HG02870 (cell line): ENCODE measurements at regions not wholly inside any gene's neighbourhood (a gene's known extent, or its start where the extent isn't known, plus 50 kb on each side); places are given as distances from the start of the nearest gene placed in this dataset.
"Not testable (repeated sequence)": the region's sequence is repeated elsewhere in the genome, so short reads cannot be mapped to it uniquely, and the experiment has no call there.

Source experiments
- ATAC-seq: cut with Tn5 transposase; IDR thresholded peaks from one replicate; pipeline ENCODE4 v1.9.1; 2021; ENCODE audit warnings: mild to moderate bottlenecking, moderate library complexity; ENCODE audit not compliant: unreplicated experiment

DNA sequence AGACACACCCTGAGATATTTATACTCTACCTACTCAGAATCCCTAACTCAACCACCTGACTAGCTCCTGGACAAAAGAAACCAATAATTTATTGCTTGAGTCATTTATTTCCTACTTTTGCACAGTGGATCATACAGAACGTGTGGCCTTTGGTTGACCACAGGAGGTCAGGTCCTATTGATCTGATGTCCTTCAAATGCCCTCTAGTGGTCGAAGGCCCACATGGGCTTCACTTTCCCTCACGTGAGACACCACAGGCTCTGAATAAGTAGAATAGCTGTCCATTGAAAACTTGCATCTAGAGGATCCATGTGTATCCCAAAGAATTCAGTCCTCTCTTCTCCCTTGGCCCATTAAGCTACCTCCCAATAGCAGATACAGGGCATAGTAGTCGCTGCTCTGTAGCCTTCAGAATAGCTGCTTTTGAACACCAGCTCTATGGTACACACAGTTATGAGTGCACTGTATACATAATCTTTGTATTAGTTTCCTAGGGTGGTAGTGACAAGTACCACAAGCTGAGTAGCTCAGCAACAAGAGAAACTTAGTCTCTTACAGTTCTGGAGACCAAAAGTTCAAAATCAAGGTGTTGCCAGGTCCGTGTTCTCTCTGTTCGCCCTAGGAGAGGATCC, 177.6 kb upstream of the SMARCA2 start:
- peak; percentile 76 for ATAC-seq

GRCh38 chr9:1839909-1840308, 175.2 kb upstream of the SMARCA2 start:
- no peak for ATAC-seq

- no peak for ATAC-seq
Observed at GRCh38 chr9:1845425-1845824, 169.7 kb upstream of the SMARCA2 start.

- no peak for ATAC-seq
Observed at GRCh38 chr9:1855726-1856125, 159.4 kb upstream of the SMARCA2 start.

DNA sequence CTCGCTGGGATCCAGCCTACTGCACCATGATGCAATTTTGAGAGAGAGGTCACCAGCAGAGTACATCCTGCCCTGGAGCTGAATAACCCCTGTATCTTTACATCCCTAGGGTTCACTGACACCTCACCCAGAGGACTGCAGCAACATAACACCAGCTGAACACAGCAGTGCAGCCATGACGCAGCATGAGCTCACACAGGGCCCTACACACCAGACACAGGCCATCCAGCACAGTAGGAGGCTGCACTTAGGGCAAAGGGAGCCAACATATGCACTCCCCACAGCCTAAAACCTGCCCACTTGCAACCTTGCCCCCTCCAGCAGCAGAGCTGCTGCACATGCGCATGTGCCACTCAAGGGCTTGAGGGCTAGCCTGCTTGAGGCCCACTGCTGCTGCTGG, 157.3 kb upstream of the SMARCA2 start:
- no peak for ATAC-seq

DNA sequence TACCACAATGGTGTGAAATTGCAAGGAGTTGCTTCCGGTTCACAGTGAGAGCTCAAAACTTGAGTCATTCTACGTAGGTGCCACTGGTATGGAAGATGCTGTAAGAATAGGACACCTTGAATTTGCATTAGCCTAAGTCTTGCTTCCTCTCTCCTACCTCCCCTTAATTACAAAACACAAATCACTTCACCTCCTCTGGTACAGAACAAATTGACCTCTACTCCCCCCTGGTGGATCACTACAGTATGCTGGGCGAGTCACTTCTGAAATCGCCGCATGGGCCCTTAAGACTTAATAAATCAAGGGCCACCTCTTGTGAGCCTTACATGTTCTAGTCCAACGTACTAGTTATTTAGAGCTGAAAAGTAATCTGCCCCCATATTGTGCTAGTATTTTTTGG, 145.3 kb upstream of the SMARCA2 start:
- peak; percentile 82 for ATAC-seq

DNA sequence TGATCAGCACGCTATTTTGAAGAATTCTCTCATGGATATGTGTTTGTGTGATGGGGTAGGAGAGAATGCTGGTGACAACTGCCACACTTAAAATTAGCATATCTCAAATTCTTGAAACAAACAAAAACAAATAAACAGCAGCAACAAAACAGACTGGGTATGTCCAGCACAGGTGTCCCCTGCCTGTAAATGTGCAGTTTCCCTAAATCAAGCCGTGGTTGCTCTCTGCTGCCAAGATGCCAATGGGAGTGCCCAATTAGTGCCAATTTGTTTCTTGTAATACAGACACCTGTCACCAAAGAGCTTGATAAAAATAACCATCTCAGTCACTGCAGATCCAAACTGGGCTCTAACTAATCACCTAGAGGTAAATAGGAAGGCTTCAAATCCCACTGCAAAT, 144.2 kb upstream of the SMARCA2 start:
- no peak for ATAC-seq

DNA sequence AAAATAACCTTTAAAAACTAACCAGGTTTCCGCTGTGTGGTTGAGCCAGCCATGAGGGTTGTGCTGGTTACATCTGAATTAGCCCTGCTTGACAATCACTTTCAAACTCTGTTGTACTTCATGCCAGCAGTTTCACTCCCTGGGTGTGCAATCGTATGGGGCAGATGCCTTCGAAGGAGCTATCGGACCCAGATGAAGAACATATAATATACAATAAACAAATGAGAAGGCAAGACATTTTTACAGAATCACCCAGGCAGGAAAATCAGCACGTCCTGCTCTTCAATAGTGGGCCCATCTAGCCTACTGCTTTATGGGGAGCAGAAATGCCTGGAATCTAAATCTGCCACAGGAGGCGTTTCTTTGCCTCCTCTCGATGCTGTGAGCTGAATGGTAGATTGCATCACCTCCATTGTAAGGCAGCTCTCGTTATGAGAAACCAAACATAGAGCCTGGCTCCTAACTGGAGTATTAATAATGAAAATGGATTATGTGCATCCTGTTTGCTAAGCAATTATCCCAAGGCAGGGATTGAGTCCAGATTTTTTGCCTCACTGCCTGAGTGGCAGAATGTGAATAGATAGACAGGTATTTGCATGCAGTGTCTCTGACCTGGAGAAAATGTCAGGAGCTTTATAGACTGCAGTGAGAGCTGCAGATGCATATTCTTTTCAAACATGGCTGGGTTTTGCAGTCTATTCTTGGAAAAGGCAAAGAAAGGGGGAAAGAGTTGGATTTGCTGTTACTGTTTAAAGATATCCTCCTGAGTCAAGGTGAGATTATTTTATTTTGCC, 143.3 kb upstream of the SMARCA2 start:
- ATAC-seq, result no peak

DNA sequence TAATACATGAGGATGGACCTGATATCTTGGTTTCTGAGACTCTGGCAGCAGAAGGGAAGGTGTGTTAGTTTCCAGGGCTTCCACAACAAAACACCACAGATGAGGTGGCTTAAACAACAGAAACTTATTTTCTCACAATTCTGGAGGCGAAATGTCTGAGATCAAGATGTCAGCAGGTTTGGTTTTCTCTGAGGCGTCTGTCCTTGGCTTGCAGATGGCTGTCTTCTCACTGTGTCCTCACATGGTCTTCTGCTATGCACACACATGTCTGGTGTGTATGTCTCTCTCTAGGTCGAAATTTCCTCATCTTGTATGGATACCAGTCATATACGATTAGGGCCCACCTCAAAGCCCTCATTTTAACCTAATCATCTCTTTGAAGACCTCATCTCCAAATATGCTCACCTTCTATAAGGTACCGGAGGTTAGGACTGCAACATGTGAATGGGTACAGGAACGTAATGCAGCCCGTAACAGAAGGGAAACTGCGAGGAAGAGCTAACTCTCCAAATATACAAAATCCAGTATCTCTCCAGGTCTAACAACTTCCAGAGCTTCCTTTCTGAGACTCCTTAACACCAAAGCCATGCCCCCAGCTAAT, 139.8 kb upstream of the SMARCA2 start:
- no peak for ATAC-seq

DNA sequence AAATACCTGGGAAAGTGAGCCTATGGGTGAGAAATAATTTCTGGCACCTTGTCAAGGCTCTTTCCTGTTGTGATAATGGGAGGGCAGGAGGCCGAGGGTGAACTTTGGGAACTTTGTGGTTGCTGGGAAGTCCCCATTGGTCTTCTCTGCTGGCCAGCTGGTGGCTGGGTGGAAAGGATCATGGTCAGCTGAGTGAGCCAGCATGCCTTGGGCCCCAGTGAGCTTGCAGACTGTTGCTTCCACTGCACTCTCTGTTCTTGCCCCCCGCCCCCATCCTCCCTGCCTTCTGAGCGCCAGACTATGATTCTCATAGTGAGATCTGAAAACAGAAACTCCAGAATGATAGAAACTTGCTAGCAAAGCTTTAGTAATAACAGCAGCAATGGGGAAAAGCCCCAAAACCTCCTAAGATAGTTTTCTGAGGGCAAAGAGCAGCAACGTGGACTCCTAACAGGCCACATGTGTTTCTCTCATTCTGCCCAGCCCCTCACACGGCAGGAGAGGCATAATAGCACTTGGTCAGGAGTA, 139.2 kb upstream of the SMARCA2 start:
- ATAC-seq, result peak; percentile 54

DNA sequence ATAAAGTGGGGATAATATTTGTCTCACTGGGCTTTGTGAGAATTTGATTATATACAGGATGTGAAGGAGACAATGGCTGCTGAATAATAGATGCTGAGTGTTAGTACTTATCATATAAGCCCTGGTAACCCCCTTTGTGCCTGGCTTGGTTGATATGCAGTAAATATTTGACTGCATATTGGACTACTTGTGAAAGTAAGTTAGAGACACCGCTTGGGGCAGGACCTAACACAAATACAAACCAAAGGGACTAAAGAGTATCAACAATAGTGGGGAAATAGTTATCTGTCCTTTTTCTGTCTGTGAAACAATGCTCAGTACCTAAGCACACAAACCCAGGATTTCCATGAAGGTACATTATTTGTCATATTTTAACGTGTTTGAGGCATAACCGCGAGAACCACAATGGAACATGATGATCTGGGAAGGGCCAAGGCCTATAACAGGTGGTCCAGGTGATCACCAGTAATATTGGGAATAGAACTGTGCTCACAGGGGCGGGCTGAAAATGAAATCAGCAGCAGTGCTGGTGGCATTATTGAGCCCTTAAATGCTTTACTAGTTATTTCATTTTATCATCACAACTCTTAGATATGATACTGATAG, 138.2 kb upstream of the SMARCA2 start:
- no peak for ATAC-seq

GRCh38 chr9:1877951-1878350, 137.2 kb upstream of the SMARCA2 start:
- ATAC-seq, result no peak

DNA sequence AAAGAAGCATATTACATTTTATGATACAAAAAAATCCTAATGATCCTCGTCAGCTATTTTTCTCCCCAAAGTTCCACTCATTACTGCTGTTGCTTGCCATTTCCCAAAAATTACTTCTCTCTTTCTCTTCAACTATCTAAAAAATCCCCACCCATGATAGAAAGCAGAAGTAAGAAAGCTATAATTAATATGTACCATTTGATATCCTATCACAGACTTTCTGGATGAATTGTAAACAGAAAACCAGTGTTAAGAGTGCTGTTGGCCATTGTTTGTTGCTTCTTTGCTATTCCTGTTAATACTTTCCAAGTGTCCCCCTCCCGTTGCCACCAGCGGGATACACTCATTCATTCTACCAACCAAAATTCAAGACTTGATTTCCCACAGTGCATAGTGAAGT, 136.3 kb upstream of the SMARCA2 start:
- ATAC-seq, result no peak

DNA sequence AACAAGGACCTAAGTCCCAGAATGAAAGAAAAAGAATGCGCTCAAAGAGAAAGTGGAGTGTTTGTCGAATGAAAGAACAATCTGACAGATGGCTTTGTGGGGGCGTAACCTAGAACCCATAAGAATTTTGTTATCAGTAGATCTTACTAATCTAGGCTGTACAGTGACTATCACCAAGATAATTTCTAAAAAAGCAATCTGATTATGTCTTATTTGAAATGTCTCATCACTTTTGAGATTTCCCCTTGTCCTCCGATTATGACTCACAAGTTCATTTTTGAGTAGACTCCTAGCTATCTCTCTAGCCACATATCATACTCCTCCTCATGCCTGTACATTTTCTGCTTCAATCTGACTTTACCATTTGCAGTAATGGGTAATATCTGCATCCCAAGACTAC, 135.6 kb upstream of the SMARCA2 start:
- ATAC-seq, result peak; percentile 47

- no peak for ATAC-seq
Observed at GRCh38 chr9:1880038-1880565, 135.0 kb upstream of the SMARCA2 start.

GRCh38 chr9:1881708-1882295, 133.3 kb upstream of the SMARCA2 start:
- ATAC-seq, result no peak

DNA sequence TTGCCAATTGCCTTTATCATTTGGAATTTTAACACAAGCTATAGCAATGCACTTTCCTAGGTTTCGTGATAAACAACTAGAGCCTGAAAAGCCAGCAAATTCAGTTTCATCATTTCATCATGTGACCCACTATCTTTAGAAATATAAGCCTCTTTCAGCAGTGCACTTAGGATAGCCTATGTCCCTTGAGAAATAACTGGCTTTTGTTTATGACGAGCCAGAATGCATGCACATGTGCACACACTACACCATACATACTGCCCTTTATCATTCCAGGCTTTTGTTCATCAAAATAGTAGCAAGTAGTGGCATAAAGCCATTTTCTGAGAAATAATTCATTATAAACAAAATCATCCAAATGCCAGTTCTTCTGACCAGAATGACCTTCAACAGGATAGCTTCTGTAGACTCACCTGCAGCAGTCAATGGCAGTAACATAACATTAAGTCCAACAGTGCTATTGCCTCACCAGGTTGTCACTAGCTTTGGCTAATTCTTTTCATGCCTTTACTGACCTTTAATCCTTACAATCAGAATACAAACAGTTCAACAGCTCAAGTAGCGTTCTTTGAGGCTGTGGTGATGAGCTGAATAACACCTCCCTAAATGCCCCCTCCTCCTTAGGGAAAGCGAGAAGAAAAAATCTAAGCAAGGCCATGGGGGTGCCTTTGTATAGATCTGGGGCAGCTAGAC, 132.3 kb upstream of the SMARCA2 start:
- ATAC-seq, result no peak

GRCh38 chr9:1890201-1890600, 124.9 kb upstream of the SMARCA2 start:
- no peak for ATAC-seq

DNA sequence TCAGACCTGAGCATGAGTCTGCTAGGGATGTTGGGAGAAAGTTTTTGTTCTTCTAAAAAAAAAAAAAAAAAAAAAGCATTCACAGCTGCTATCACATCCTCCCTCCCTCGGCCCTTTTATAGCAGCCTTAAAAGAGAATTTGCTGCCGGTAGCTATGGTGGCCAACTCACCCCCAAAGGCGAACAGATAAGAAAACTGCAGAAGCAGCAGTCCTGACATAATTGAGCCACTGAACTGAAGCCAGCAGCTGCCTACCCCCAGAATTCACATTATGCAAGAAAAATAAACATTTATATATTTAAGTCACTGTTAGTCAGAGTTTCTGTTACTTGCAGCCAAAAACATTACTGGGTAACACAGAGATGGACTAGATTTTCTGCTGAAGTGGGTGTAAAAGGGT, 124.3 kb upstream of the SMARCA2 start:
- ATAC-seq, result no peak

DNA sequence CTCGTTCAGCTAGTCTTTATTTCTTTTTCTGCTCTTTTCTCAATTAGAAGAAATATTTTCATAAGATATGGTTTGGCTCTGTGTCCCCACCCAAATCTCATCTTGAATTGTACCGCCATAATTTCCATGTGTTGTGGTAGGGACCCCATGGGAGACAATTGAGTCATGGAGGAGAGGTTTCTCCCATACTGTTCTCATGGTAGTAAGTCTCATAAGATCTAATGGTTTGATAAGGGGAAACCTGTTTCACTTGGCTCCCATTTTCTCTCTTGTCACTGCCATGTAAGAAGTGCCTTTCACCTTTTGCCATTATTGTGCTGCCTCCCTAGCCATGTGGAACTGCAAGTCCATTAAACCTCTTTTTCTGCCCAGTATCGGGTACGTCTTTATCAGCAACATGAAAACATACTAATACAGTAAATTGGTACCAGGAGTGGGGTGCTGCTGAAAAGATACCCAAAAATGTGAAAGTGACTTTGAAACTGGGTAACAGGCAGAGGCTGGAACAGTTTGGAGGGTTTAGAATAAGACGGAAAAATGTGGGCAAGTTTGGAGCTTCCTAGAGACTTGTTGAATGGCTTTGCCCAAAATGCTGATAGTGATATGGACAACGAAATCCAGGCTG, 112.0 kb upstream of the SMARCA2 start:
- not testable (repeated sequence) for ATAC-seq
